Suprapubic skin (tissue), 4 donors: ENCODE measurements at regions not wholly inside any gene's neighbourhood (a gene's known extent, or its start where the extent isn't known, plus 50 kb on each side); places are given as distances from the start of the nearest gene placed in this dataset.

Source experiments
- DNase-seq, 2 donors: peaks; one replicate each; pipeline ENCODE4 v3.0.0-alpha.2; 2019; ENCODE audit warnings: low spot score in 2 of 2
- H3K27ac ChIP-seq: fragments of 200-600 bp; sonication (generic); one replicate; pipeline ENCODE4 v1.5.1; 2019
- H3K27me3 ChIP-seq: fragments of 200-600 bp; sonication (generic); one replicate; pipeline ENCODE4 v1.5.1; 2019
- H3K36me3 ChIP-seq: fragments of 200-600 bp; sonication (generic); one replicate; pipeline ENCODE4 v1.5.1; 2019
- H3K4me1 ChIP-seq: fragments of 200-600 bp; sonication (generic); one replicate; pipeline ENCODE4 v1.5.1; 2019
- H3K4me3 ChIP-seq: fragments of 200-600 bp; sonication (generic); one replicate; pipeline ENCODE4 v1.5.1; 2019; ENCODE audit warnings: mild to moderate bottlenecking
- H3K9me3 ChIP-seq: fragments of 200-600 bp; sonication (generic); one replicate; pipeline ENCODE4 v1.5.1; 2019
- CTCF ChIP-seq, 2 donors: fragments of 200-600 bp in 1 of 2; fragments of 450-650 bp in 1 of 2; sonication (generic) in 1 of 2; IDR thresholded peaks; one replicate each; pipeline ENCODE4 v1.5.1; 2016 to 2019; ENCODE audit warnings: antibody characterized with exemption in 2 of 2, mild to moderate bottlenecking in 1 of 2, moderate library complexity in 1 of 2
- EP300 ChIP-seq: sonication (generic); formaldehyde crosslinking; IDR thresholded peaks from one replicate; pipeline ENCODE4 v1.6.1; 2017; ENCODE audit warnings: antibody characterized with exemption
- POLR2A ChIP-seq, 2 donors: fragments of 450-650 bp; IDR thresholded peaks; one replicate each; pipeline ENCODE4 v1.6.1; 2017; ENCODE audit warnings: antibody characterized with exemption in 2 of 2, mild to moderate bottlenecking in 2 of 2, moderate library complexity in 2 of 2
- POLR2AphosphoS5 ChIP-seq, 3 donors: sonication (generic); formaldehyde crosslinking; IDR thresholded peaks; one replicate each; pipeline ENCODE4 v1.6.1; 2017; ENCODE audit warnings: antibody characterized with exemption in 3 of 3
- WGBS: methylation state at CpG from one replicate; pipeline ENCODE4 v1.1.5; 2018; 5-methylcytosine and 5-hydroxymethylcytosine counted together

DNA sequence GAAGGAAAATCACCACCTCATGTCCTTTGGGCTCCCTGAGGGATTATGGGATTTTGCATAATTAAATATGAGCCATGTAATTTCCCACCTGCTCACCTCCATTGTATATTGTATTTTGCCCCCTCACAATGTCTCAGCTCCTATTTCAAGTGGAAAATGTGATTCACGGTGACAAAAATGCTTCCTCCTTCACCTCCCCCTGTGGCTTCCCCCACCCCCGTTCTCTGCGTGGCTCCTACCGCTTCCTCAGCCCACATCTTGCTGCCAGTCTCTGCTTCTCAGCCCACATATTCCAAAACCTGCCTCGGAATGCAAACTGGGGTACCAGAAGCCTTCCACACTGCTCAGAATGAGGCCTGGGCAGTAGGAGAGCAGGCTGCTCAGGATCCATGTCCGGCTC, 394.5 kb upstream of the C16orf82 start:
- H3K36me3 ChIP-seq = no peaks in the 10 kb centered on the region
- TF ChIP-seq EP300 (no peak), CTCF (IDR thresholded peaks at IDR 0.05) (no peak), POLR2AphosphoS5 (IDR thresholded peaks at IDR 0.05) (no peak), POLR2A (IDR thresholded peaks at IDR 0.05) (no peak)
- DNase-seq = no peak
- no peaks in the 10 kb centered on the region for H3K9me3 ChIP-seq
- no peaks in the 10 kb centered on the region for H3K4me1 ChIP-seq
- no peak overlapping the region for H3K4me3 ChIP-seq
- no peaks in the 10 kb centered on the region for H3K27me3 ChIP-seq
- WGBS = 61% methylated on average over 6 of the region's 6 CpGs
- H3K27ac ChIP-seq = no peak overlapping the region

DNA sequence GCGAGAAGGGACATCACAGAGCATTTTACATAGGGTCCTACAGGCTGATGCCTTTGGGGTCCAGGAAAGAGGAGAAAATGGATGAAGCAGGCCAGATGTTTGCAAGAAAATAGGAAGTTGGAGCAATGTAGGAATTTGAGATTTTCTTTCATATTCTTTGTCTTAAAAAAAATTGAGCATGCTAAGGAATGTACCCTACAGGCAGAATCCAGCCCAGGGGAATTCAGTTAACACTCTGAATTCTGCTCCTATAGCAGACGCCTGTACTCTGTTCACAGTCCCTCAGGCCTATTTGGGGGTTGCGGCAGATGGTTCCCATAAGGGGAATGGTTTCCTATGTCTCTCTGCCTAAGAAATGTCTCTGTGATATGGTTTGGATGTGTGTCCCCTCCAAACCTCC, 393.7 kb upstream of the C16orf82 start:
- no peaks in the 10 kb centered on the region for H3K4me1 ChIP-seq
- H3K4me3 ChIP-seq = no peak overlapping the region
- H3K9me3 ChIP-seq = no peaks in the 10 kb centered on the region
- no peak for TF ChIP-seq EP300
- no peak for TF ChIP-seq CTCF (IDR thresholded peaks at IDR 0.05)
- no peak for TF ChIP-seq POLR2AphosphoS5 (IDR thresholded peaks at IDR 0.05)
- no peak for TF ChIP-seq POLR2A (IDR thresholded peaks at IDR 0.05)
- no peak overlapping the region for H3K27ac ChIP-seq
- H3K36me3 ChIP-seq = no peaks in the 10 kb centered on the region
- no peaks in the 10 kb centered on the region for H3K27me3 ChIP-seq
- 72% methylated on average over 3 of the region's 3 CpGs for WGBS
- no peak for DNase-seq

DNA sequence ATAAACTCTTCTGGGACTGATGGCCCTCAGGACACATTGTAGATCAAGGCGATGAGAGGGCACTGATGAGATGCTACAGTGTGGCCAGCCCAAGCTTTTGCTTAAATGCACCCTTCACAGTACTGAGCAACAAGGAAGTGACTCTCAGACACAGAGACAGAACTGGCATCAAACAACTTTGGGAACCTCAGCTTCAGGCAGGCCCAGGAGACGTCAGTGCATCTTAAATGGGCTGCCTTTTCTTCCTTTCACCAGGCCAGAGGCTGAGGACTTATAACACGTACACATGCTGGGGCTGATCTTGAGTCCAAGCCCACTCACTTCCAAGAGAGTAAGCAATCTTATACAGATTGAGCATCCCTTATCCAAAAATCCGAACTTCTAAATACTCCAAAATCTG, 386.1 kb upstream of the C16orf82 start:
- Histone ChIP-seq H3K4me3 (no peak overlapping the region), H3K27me3 (no peaks in the 10 kb centered on the region), H3K4me1 (no peaks in the 10 kb centered on the region), H3K9me3 (no peaks in the 10 kb centered on the region), H3K27ac (no peak overlapping the region), H3K36me3 (no peaks in the 10 kb centered on the region)
- 61% methylated on average over 4 of the region's 4 CpGs for WGBS
- TF ChIP-seq CTCF (IDR thresholded peaks at IDR 0.05) (no peak), POLR2AphosphoS5 (IDR thresholded peaks at IDR 0.05) (no peak), POLR2A (IDR thresholded peaks at IDR 0.05) (no peak), EP300 (no peak)
- no peak for DNase-seq

GRCh38 chr16:26688105-26688504, 378.6 kb upstream of the C16orf82 start:
- Histone ChIP-seq H3K9me3 (no peaks in the 10 kb centered on the region), H3K27ac (no peak overlapping the region), H3K36me3 (no peaks in the 10 kb centered on the region), H3K4me3 (no peak overlapping the region), H3K4me1 (no peaks in the 10 kb centered on the region), H3K27me3 (no peaks in the 10 kb centered on the region)
- no peak for DNase-seq
- 62% methylated on average over 2 of the region's 2 CpGs for WGBS
- TF ChIP-seq CTCF (IDR thresholded peaks at IDR 0.05) (no peak), EP300 (no peak), POLR2AphosphoS5 (IDR thresholded peaks at IDR 0.05) (no peak), POLR2A (IDR thresholded peaks at IDR 0.05) (no peak)

DNA sequence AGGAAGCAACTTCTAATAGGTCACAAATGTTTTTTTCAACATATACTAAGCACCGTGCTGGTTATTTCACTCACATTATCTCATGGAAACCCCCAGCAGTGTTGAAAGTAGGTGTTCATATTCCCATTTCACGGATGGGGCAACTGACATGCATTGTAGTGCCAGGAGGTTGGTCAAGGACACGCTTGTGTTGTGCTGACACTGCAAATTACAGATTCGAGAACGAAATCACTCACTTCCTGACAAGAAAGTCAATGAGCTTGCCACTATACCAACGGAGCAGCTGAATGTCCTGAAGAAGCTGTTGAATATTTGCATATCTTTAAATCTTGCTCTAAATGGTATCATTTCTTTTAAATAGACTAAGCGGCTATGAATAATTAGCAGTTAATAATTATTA, 378.0 kb upstream of the C16orf82 start:
- no peaks in the 10 kb centered on the region for H3K27me3 ChIP-seq
- DNase-seq = no peak
- no peaks in the 10 kb centered on the region for H3K9me3 ChIP-seq
- no peaks in the 10 kb centered on the region for H3K36me3 ChIP-seq
- no peak overlapping the region for H3K4me3 ChIP-seq
- WGBS = 70% methylated on average over 7 of the region's 7 CpGs
- no peak overlapping the region for H3K27ac ChIP-seq
- TF ChIP-seq POLR2AphosphoS5 (IDR thresholded peaks at IDR 0.05) (no peak), EP300 (no peak), CTCF (IDR thresholded peaks at IDR 0.05) (no peak), POLR2A (IDR thresholded peaks at IDR 0.05) (no peak)
- H3K4me1 ChIP-seq = no peaks in the 10 kb centered on the region
